AG08395 (cell line): ENCODE measurements at regions not wholly inside any gene's neighbourhood (a gene's known extent, or its start where the extent isn't known, plus 50 kb on each side); places are given as distances from the start of the nearest gene placed in this dataset.

Experiments used
- DNase-seq: peaks from one replicate; pipeline ENCODE4 v3.0.0; 2012; ENCODE audit warnings: mixed read lengths, low spot score

DNA sequence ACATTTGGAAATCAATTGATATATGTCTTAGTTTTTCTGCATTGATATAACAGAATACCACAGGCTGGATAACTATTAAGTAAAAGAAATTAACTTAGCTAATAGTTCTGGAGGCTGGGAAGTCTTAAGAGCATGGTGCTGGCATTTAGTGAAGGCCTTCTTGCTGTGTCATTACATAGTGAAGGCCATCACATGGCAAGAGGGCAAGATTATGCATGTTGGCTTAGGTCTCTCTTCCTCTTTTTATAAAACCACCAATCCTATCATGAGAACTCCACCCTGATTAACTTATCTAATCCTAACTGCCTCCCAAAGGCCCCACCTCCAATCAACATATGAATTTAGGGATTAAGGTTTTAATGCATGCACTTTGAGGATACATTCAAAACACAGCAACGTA lies 225.5 kb upstream of the VRK2 start:
- no peak for DNase-seq

GRCh38 chr2:57828221-57828620 lies 218.4 kb upstream of the VRK2 start:
- DNase-seq = no peak

GRCh38 chr2:57834666-57835065 lies 211.9 kb upstream of the VRK2 start:
- no peak for DNase-seq

DNA sequence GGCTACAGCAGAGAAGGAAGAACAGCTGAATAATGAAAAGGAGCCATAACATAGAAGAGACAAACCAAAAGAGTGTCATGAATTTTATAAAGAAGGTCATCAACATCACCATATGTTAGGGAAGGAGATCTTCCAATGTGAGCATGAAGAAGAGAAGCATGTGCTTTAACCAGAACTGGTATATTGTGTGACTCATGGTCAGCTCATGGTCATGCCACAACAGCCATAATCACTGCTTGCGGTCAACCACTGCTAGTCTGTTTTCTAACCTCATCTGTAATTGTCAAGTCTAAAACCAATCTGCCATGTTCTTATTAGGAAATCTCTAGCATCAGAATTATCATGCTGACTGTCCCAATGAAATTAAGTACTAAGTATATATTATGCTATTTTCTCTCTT lies 204.1 kb upstream of the VRK2 start:
- no peak for DNase-seq

DNA sequence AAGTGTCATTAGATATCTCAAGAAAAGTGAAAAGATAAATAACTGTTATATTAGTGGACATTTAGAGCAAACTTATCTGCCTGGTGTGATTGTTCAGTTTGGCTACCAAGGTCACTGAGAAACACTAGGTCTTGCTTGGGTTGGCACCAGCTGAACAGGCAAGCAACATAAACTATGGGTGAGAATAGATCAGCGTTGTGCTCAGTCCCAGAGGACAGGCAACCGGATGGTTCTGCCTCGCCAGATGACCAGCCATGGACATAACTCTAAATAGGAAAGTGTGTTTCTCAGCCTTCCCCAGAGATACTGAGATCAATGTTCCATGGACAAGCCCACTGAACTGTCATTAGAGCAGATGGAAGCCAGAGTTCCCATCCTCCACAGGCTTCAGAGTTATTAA lies 203.4 kb upstream of the VRK2 start:
- no peak for DNase-seq

- DNase-seq = no peak
These were observed 197.9 kb upstream of the VRK2 start for GRCh38 chr2:57848723-57849122.

GRCh38 chr2:57849843-57850242 lies 196.8 kb upstream of the VRK2 start:
- no peak for DNase-seq

- no peak for DNase-seq
These were observed 196.0 kb upstream of the VRK2 start for GRCh38 chr2:57850415-57851130.

DNA sequence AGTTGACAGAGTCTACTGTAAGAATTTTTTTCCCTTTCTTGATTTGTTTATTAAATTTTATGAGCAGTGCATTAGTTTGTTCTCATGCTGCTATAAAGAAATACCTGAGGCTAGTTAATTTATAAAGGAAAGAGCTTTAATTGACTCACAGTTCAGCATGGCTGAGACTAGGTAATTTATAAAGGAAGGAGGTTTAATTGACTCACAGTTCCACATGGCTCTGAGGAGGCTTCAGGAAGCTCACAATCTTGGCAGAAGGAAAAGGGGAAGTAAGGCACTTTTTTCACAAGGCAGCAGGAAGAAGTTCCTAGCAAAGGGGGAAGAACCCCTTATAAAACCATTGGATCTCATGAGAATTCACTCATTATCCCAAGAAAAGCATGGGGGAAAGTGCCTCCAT lies 191.4 kb upstream of the VRK2 start:
- DNase-seq = no peak

- no peak for DNase-seq
These were observed 186.9 kb upstream of the VRK2 start for GRCh38 chr2:57859755-57860154.

- DNase-seq = no peak
These were observed 184.5 kb upstream of the VRK2 start for GRCh38 chr2:57862153-57862552.

GRCh38 chr2:57862727-57863126 lies 183.9 kb upstream of the VRK2 start:
- no peak for DNase-seq

GRCh38 chr2:57864926-57865325 lies 181.7 kb upstream of the VRK2 start:
- no peak for DNase-seq

- no peak for DNase-seq
These were observed 178.9 kb upstream of the VRK2 start for GRCh38 chr2:57867730-57868129.

GRCh38 chr2:57868619-57869139 lies 177.9 kb upstream of the VRK2 start:
- no peak for DNase-seq

DNA sequence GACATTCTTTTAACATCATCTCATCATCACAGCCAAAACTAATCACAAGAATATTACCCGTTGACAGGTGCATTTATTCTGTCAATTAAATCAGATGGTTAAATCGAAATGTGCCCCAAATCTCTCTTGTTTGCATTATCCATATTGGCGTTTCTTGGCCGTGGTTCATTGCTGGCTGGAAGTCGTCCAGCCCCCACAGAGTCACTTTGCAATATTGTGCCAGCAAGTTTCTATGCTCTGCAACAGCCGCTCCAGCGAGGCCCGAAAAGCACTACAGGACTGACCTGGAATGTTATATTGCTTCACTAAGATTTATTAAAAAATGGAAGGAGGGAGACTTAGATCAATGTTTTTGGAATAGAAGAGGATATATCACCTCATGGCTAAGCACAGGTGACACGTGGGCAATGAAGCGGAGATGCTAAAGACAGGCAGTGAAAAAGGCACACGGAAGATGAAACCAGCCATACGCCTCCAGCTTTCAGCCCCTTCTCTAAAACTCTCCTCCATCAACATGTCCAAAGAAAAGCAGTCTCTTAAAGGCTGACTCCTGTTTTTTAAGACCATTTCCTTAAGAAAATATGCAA lies 176.8 kb upstream of the VRK2 start:
- DNase-seq = no peak

- DNase-seq = no peak
These were observed 170.3 kb upstream of the VRK2 start for GRCh38 chr2:57876313-57876712.

GRCh38 chr2:57877811-57878170 lies 168.8 kb upstream of the VRK2 start:
- no peak for DNase-seq

DNA sequence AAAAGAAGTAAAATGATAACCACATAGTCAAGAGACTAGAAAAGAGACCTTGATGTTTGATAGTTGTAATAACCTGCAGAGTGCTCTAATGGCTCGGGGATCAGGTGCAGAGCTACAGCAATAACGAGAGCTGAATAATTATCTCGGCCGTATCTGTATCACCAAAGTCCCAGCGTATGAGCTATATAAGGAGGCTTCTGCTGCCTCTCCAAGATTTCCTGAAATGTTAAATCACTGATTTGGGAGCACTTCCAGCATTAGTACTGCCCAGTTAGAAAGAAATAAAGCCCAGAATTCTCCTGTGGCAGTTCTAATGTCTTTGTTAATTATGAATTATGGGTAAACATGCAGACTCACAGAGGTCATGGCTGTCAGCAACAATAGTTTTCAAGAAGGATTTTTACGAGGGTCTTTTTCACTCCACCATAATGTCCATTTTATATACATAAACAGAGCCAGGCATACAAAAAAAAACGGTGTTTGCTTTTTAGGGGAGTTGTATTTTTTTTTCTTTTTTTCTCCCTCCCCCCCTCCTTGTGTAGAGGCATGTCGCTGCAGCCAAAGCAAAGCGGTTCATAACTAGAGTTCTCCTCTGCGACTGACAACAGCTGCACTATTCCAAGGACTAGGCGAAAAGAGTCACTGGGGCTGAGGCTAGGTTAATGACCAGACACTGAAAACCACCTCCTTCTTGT lies 168.3 kb upstream of the VRK2 start:
- no peak for DNase-seq

GRCh38 chr2:57878866-57879210 lies 167.8 kb upstream of the VRK2 start:
- no peak for DNase-seq

DNA sequence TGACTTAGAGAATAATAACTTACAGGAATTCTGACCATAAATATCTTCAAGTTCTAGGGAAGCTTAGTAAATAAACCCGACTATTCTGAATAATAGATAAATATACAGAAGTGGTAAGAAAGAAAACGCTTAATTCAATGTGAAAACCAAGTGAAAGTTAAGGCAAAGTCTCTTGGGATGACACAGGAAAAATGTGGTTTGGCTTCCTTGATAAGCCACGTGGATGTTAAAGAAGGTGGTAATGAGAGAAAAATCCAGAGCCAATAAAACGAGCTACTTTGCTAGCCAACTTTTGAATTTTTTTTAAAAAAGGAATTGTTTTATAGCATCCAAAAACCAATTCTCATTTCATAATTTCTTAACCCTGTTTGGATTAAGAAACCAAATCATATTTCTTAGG lies 166.2 kb upstream of the VRK2 start:
- DNase-seq = no peak

DNA sequence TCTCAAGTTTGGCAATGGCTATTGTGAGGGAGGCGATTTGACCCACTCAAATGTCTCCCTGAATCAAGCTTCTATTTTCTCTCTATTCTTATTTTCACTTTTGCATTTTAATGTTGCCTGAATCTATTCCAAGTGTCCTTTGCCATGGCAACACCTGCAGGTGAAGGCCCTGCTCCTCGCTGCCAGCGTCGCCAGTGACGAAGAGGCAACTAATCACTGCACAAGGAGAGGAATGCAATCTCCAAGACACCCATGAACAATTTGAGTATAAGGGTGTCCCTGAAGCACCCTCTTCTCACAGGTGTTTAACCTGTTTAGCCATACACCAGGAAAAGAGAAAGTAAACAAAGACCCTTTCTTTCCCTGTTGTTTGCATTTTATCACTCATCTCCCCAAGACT lies 165.6 kb upstream of the VRK2 start:
- no peak for DNase-seq
